GM12878 (cell line): ENCODE measurements at regions not wholly inside any gene's neighbourhood (a gene's known extent, or its start where the extent isn't known, plus 50 kb on each side); places are given as distances from the start of the nearest gene placed in this dataset.

Experiments used
- ATAC-seq: fragments of 200-7000 bp; cut with Tn5 transposase; 3 replicates; pipeline ENCODE4 v1.9.1; 2020; ENCODE audit warnings: mild to moderate bottlenecking, moderate library complexity
- BruUV-seq: library from RNA; stranded (reverse); fragments of 400-500 nt; replicated peaks from 2 replicates; lab custom pipeline; 2021; lab: Mats Ljungman, UMichigan
- CTCF ChIA-PET: fragments of 300-600 bp; sonication (Branson Sonifier 250); formaldehyde crosslinking; extraction: SDS; loops from one replicate; lab custom pipeline; 2021; ENCODE audit warnings: inconsistent platforms; lab: Yijun Ruan, JAX
- POLR2A ChIA-PET: fragments of 350-600 bp; formaldehyde crosslinking; extraction: SDS; loops from one replicate; lab custom pipeline; 2021; ENCODE audit warnings: inconsistent platforms; lab: Charles Lee
- RAD21 ChIA-PET: fragments of 300-600 bp; sonication (Branson Sonifier 250); formaldehyde crosslinking; loops from one replicate; lab custom pipeline; 2023; ENCODE audit warnings: antibody characterized with exemption; ENCODE audit not compliant: unreplicated experiment; lab: Charles Lee
- SMC1A ChIA-PET: fragments of 300-600 bp; sonication (Branson Sonifier 250); formaldehyde crosslinking; loops from one replicate; lab custom pipeline; 2023; ENCODE audit not compliant: unreplicated experiment, uncharacterized antibody; lab: Charles Lee
- DNase-seq: peaks from one replicate; pipeline ENCODE4 v3.0.0-alpha.2; 2011; ENCODE audit warnings: low read depth, low spot score
- FAIRE-seq: peaks from 3 replicates; lab custom pipeline; 2011; peaks lifted over from hg19 to GRCh38; lab: Jason Lieb, UNC
- H2AFZ ChIP-seq: 2 replicates; pipeline ENCODE4 v1.6.0; 2011; ENCODE audit warnings: low read depth, low read length, control low read depth; ENCODE audit not compliant: control insufficient read depth
- H3K27ac ChIP-seq: 2 replicates; pipeline ENCODE4 v1.5.1; 2011; ENCODE audit warnings: control low read depth; ENCODE audit not compliant: control insufficient read depth, insufficient read depth
- H3K27me3 ChIP-seq, 2 experiments: replicated peaks in 1 of 2; 2 replicates each; pipeline versions ENCODE4 v1.6.0 to v1.6.1; 2011; ENCODE audit warnings: low read length in 1 of 2; ENCODE audit not compliant: control insufficient read depth in 2 of 2, insufficient read depth in 2 of 2
- H3K36me3 ChIP-seq, 2 experiments: 2 replicates each; pipeline ENCODE4 v1.5.1; 2011; ENCODE audit warnings: low read length in 1 of 2; ENCODE audit not compliant: control insufficient read depth in 2 of 2, insufficient read depth in 2 of 2
- H3K4me1 ChIP-seq: 2 replicates; pipeline ENCODE4 v1.6.1; 2011; ENCODE audit warnings: mild to moderate bottlenecking, low read length, moderate library complexity, mixed read lengths; ENCODE audit not compliant: control insufficient read depth, insufficient read depth
- H3K4me2 ChIP-seq: 2 replicates; pipeline ENCODE4 v1.6.0; 2011; ENCODE audit warnings: control low read depth; ENCODE audit not compliant: control insufficient read depth, insufficient read depth
- H3K4me3 ChIP-seq: fragments of 200-600 bp; sonication (generic); 2 replicates; pipeline ENCODE4 v1.5.1; 2016
- H3K79me2 ChIP-seq: 2 replicates; pipeline ENCODE4 v1.6.0; 2011; ENCODE audit warnings: low read length; ENCODE audit not compliant: control insufficient read depth, insufficient read depth
- H3K9ac ChIP-seq: 2 replicates; pipeline ENCODE4 v1.8.0; 2011; ENCODE audit warnings: low read length, control low read depth, mixed read lengths; ENCODE audit not compliant: control insufficient read depth, insufficient read depth
- H3K9me3 ChIP-seq: replicated peaks from 3 replicates; pipeline ENCODE4 v1.5.1; 2011; ENCODE audit warnings: mild to moderate bottlenecking, low read length; ENCODE audit not compliant: control insufficient read depth, insufficient read depth
- H4K20me1 ChIP-seq: 2 replicates; pipeline ENCODE4 v1.6.0; 2011; ENCODE audit not compliant: control insufficient read depth, insufficient read depth
- GABPA ChIP-seq: IDR thresholded peaks from 2 replicates; pipeline ENCODE4 v1.6.1; 2014; ENCODE audit warnings: antibody characterized with exemption, low read depth, mild to moderate bottlenecking, inconsistent platforms
- IKZF1 ChIP-seq: fragments of 450-650 bp; conservative IDR thresholded peaks from 2 replicates; pipeline ENCODE4 v1.6.1; 2017; ENCODE audit warnings: antibody characterized with exemption, mild to moderate bottlenecking
- IRF4 ChIP-seq: IDR thresholded peaks from 2 replicates; pipeline ENCODE4 v1.6.1; 2011; ENCODE audit warnings: low read depth, low read length
- NR2C2 ChIP-seq: IDR thresholded peaks from 2 replicates; pipeline ENCODE4 v1.6.1; 2011; ENCODE audit warnings: borderline replicate concordance, low read depth; ENCODE audit not compliant: control insufficient read depth, insufficient read length
- PKNOX1 ChIP-seq: fragments of 450-650 bp; IDR thresholded peaks from 2 replicates; pipeline ENCODE4 v1.6.1; 2016; ENCODE audit warnings: mild to moderate bottlenecking
- SUZ12 ChIP-seq: fragments of 200-600 bp; sonication (generic); IDR thresholded peaks from one replicate; pipeline ENCODE4 v1.6.1; 2018; ENCODE audit warnings: antibody characterized with exemption, mild to moderate bottlenecking; ENCODE audit not compliant: unreplicated experiment
- ZNF217 ChIP-seq: fragments of 450-650 bp; IDR thresholded peaks from 2 replicates; pipeline ENCODE4 v1.6.1; 2017; ENCODE audit warnings: antibody characterized with exemption, mild to moderate bottlenecking
- ZZZ3 ChIP-seq: IDR thresholded peaks from 2 replicates; pipeline ENCODE4 v1.6.1; 2011; ENCODE audit warnings: low read depth; ENCODE audit not compliant: control insufficient read depth, insufficient read length
- WGBS: methylation state at CpG from one replicate; pipeline ENCODE4 v1.1.6; 2016; ENCODE audit warnings: low lambda C conversion rate; ENCODE audit not compliant: insufficient replicate concordance, insufficient coverage; ENCODE audit errors: missing lambda C conversion rate; 5-methylcytosine and 5-hydroxymethylcytosine counted together
- in situ Hi-C: fragments of 300-500 bp; cut with MboI; formaldehyde crosslinking; loops from 9 replicates; pipeline ENCODE4 v1.14.3; 2018; ENCODE audit warnings: mixed read lengths
- intact Hi-C: fragments of 100-400 bp; cut with micrococcal nuclease; formaldehyde crosslinking; loops from one replicate; pipeline ENCODE4 v1.14.2; 2022; ENCODE audit not compliant: unreplicated experiment

- Histone ChIP-seq H3K4me3 (no peak overlapping the region), H3K27ac (no peak overlapping the region), H3K36me3 (no peaks in the 10 kb centered on the region), H4K20me1 (no peaks in the 10 kb centered on the region), H2AFZ (no peak overlapping the region), H3K27me3 (peaks cover 0 to 2% of the 10 kb centered on the region in 2 experiments; a peak in 2 of 4 replicates), H3K9ac (no peak overlapping the region), H3K79me2 (no peaks in the 10 kb centered on the region), H3K9me3 (no peaks in the 10 kb centered on the region), H3K4me2 (no peak overlapping the region), H3K4me1 (no peaks in the 10 kb centered on the region)
- BruUV-seq = no TSS peak
- 13% methylated on average over 4 of the region's 4 CpGs for WGBS
- ATAC-seq (no peak), FAIRE-seq (no peak), DNase-seq (no peak)
- ChIA-PET CTCF (no interaction called here), POLR2A (interaction anchor here (1.0 kb wide), 1 partner anchor 11 kb away, joined by 3 read pairs; no protein-coding TSS in a partner anchor), RAD21 (no interaction called here), SMC1A (interaction anchor here (1.1 kb wide), 1 partner anchor 77 kb away, joined by 3 read pairs; no protein-coding TSS in a partner anchor)
- no peak for TF ChIP-seq NR2C2
- no peak for TF ChIP-seq ZNF217
- TF ChIP-seq SUZ12 = no peak
- TF ChIP-seq ZZZ3 = no peak
- TF ChIP-seq GABPA = no peak
- TF ChIP-seq PKNOX1 = no peak
- TF ChIP-seq IKZF1 = no peak
- TF ChIP-seq IRF4 = no peak
- intact Hi-C loops (no loop called here), in situ Hi-C loops (no loop called here)
These were observed 155.3 kb downstream of the COL6A3 start for GRCh38 chr2:237258615-237259014.
